Transverse colon (tissue), 4 donors: ENCODE measurements at regions not wholly inside any gene's neighbourhood (a gene's known extent, or its start where the extent isn't known, plus 50 kb on each side); places are given as distances from the start of the nearest gene placed in this dataset.

Experiments
- CTCF ChIP-seq, 5 experiments: fragments of 200-600 bp in 3 of 5; fragments of 450-650 bp in 2 of 5; sonication (generic) in 3 of 5; IDR thresholded peaks; 1 replicate in 2 of 5; 2 replicates in 3 of 5; pipeline ENCODE4 v1.5.1; 2016 to 2017; ENCODE audit warnings: antibody characterized with exemption in 5 of 5, inconsistent platforms in 3 of 5, mild to moderate bottlenecking in 2 of 5, moderate library complexity in 1 of 5
- EP300 ChIP-seq: sonication (generic); formaldehyde crosslinking; IDR thresholded peaks from one replicate; pipeline ENCODE4 v1.6.1; 2017; ENCODE audit warnings: antibody characterized with exemption, low read depth
- POLR2A ChIP-seq: fragments of 450-650 bp; IDR thresholded peaks from one replicate; pipeline ENCODE4 v1.6.1; 2016; ENCODE audit warnings: antibody characterized with exemption, mild to moderate bottlenecking, moderate library complexity
- POLR2AphosphoS5 ChIP-seq, 3 donors: sonication (generic); formaldehyde crosslinking; IDR thresholded peaks; one replicate each; pipeline ENCODE4 v1.6.1; 2016; ENCODE audit warnings: antibody characterized with exemption in 3 of 3

GRCh38 chrX:5829060-5829459 is 399.6 kb downstream of the NLGN4X start:
- TF ChIP-seq CTCF (IDR thresholded peaks at IDR 0.05) (no peak), EP300 (no peak), POLR2A (no peak), POLR2AphosphoS5 (IDR thresholded peaks at IDR 0.05) (no peak)
